GM23338 (cell line): ENCODE measurements at regions not wholly inside any gene's neighbourhood (a gene's known extent, or its start where the extent isn't known, plus 50 kb on each side); places are given as distances from the start of the nearest gene placed in this dataset.

ENCODE experiments used
- CTCF ChIP-seq, 2 experiments: fragments of 200-600 bp in 1 of 2; sonication (generic) in 1 of 2; conservative IDR thresholded peaks; 2 replicates each; pipeline versions ENCODE4 v1.5.1 to v1.6.1; 2016 to 2017; ENCODE audit warnings: antibody characterized with exemption in 2 of 2, low read depth in 2 of 2, mild to moderate bottlenecking in 2 of 2, moderate library complexity in 1 of 2
- EZH2 ChIP-seq: fragments of 200-600 bp; sonication (generic); IDR thresholded peaks from one replicate; pipeline ENCODE4 v1.8.0; 2017; ENCODE audit warnings: antibody characterized with exemption, mild to moderate bottlenecking, low read depth; ENCODE audit not compliant: unreplicated experiment
- EZH2phosphoT487 ChIP-seq: fragments of 200-600 bp; sonication (generic); IDR thresholded peaks from one replicate; pipeline ENCODE4 v1.8.1; 2018; ENCODE audit warnings: antibody characterized with exemption; ENCODE audit not compliant: unreplicated experiment
- JUNB ChIP-seq: IDR thresholded peaks from one replicate; pipeline ENCODE4 v1.6.1; 2016; ENCODE audit warnings: antibody characterized with exemption; ENCODE audit not compliant: unreplicated experiment
- POLR2AphosphoS5 ChIP-seq: IDR thresholded peaks from 2 replicates; pipeline ENCODE4 v1.6.1; 2016; ENCODE audit warnings: antibody characterized with exemption, low read depth
- REST ChIP-seq: IDR thresholded peaks from one replicate; pipeline ENCODE4 v1.6.1; 2018; ENCODE audit warnings: antibody characterized with exemption; ENCODE audit not compliant: unreplicated experiment

- TF ChIP-seq REST (no peak), CTCF (conservative IDR thresholded peaks at IDR 0.05; ENCODE audit: low read depth in 2 of 2) (no peak), EZH2phosphoT487 (no peak), POLR2AphosphoS5 (no peak), EZH2 (no peak), JUNB (no peak)
Observed at GRCh38 chr5:152527358-152528052, 122.4 kb upstream of the NMUR2 start.
